ENCODE measurements at regions not wholly inside any gene's neighbourhood (a gene's known extent, or its start where the extent isn't known, plus 50 kb on each side); places are given as distances from the start of the nearest gene placed in this dataset.

- H3K9me3 ChIP-seq = peaks cover 0 to 15% (median 5%) of the 10 kb centered on the region in 4 donors
- no peaks in the 10 kb centered on the region for H3K27me3 ChIP-seq
- no peak for DNase-seq (ENCODE audit: low spot score in 2 of 2)
- TF ChIP-seq EP300 (IDR thresholded peaks at IDR 0.05) (no peak), POLR2A (IDR thresholded peaks at IDR 0.05) (no peak)
- TF ChIP-seq, protein P1, sequence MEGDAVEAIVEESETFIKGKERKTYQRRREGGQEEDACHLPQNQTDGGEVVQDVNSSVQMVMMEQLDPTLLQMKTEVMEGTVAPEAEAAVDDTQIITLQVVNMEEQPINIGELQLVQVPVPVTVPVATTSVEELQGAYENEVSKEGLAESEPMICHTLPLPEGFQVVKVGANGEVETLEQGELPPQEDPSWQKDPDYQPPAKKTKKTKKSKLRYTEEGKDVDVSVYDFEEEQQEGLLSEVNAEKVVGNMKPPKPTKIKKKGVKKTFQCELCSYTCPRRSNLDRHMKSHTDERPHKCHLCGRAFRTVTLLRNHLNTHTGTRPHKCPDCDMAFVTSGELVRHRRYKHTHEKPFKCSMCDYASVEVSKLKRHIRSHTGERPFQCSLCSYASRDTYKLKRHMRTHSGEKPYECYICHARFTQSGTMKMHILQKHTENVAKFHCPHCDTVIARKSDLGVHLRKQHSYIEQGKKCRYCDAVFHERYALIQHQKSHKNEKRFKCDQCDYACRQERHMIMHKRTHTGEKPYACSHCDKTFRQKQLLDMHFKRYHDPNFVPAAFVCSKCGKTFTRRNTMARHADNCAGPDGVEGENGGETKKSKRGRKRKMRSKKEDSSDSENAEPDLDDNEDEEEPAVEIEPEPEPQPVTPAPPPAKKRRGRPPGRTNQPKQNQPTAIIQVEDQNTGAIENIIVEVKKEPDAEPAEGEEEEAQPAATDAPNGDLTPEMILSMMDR (IDR thresholded peaks at IDR 0.05) = no peak
- no peak overlapping the region for H3K4me3 ChIP-seq
- no peaks in the 10 kb centered on the region for H3K36me3 ChIP-seq
- H3K27ac ChIP-seq = no peak overlapping the region
- no peaks in the 10 kb centered on the region for H3K4me1 ChIP-seq
- 80 to 83% methylated on average over 2 of the region's 2 CpGs for WGBS, 2 donors
Measured at GRCh38 chr5:82911910-82912309, 165.3 kb downstream of the TMEM167A start.

GRCh38 chr5:82910905-82911304, 166.3 kb downstream of the TMEM167A start:
- H3K36me3 ChIP-seq = no peaks in the 10 kb centered on the region
- DNase-seq (ENCODE audit: low spot score in 2 of 2) = no peak
- H3K9me3 ChIP-seq = peaks cover 0 to 7% (median under 1%) of the 10 kb centered on the region in 4 donors
- TF ChIP-seq, protein P1 (IDR thresholded peaks at IDR 0.05) = no peak
- TF ChIP-seq POLR2A (IDR thresholded peaks at IDR 0.05) (no peak), EP300 (IDR thresholded peaks at IDR 0.05) (no peak)
- H3K27me3 ChIP-seq = no peaks in the 10 kb centered on the region
- H3K27ac ChIP-seq = no peak overlapping the region
- H3K4me1 ChIP-seq = no peaks in the 10 kb centered on the region
- H3K4me3 ChIP-seq = no peak overlapping the region

- H3K4me1 ChIP-seq = no peaks in the 10 kb centered on the region
- DNase-seq (ENCODE audit: low spot score in 2 of 2) = no peak
- H3K27me3 ChIP-seq = no peaks in the 10 kb centered on the region
- TF ChIP-seq EP300 (IDR thresholded peaks at IDR 0.05) = no peak
- TF ChIP-seq POLR2A (IDR thresholded peaks at IDR 0.05) = no peak
- TF ChIP-seq, protein P1 (IDR thresholded peaks at IDR 0.05) = no peak
- no peak overlapping the region for H3K27ac ChIP-seq
- no peaks in the 10 kb centered on the region for H3K36me3 ChIP-seq
- H3K9me3 ChIP-seq = peaks cover 0 to 4% (median 0%) of the 10 kb centered on the region in 4 donors
- no peak overlapping the region for H3K4me3 ChIP-seq
- 70 to 76% methylated on average over 2 of the region's 2 CpGs for WGBS, 2 donors
Measured at GRCh38 chr5:82910491-82910890, 166.7 kb downstream of the TMEM167A start.

DNA sequence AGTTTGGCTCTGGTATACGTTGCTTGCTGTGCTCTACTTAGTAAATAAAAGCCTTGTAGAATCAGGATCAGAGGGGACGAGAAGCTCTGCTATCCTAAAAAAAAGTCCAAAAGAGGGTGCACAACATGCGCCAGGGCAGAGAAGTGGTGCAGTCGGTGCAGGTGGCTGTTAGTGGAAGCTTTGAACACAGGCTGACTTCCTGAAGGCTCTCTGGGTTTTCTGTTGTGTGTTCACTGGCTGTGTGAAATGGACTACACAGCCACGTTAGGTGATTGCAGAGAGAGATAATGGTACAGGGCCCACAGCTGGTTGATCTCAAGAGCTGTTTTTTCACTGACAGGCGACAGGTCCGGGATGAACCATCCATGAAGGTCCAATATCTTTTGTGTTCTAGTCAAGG, 167.4 kb downstream of the TMEM167A start:
- Histone ChIP-seq H3K4me1 (no peaks in the 10 kb centered on the region), H3K36me3 (no peaks in the 10 kb centered on the region), H3K9me3 (no peaks in the 10 kb centered on the region), H3K27me3 (no peaks in the 10 kb centered on the region), H3K27ac (no peak overlapping the region), H3K4me3 (no peak overlapping the region)
- WGBS, 2 donors = 84 to 87% methylated on average over 7 of the region's 7 CpGs
- no peak for TF ChIP-seq EP300 (IDR thresholded peaks at IDR 0.05)
- no peak for TF ChIP-seq POLR2A (IDR thresholded peaks at IDR 0.05)
- TF ChIP-seq, protein P1 (IDR thresholded peaks at IDR 0.05) = no peak
- no peak for DNase-seq (ENCODE audit: low spot score in 2 of 2)

DNA sequence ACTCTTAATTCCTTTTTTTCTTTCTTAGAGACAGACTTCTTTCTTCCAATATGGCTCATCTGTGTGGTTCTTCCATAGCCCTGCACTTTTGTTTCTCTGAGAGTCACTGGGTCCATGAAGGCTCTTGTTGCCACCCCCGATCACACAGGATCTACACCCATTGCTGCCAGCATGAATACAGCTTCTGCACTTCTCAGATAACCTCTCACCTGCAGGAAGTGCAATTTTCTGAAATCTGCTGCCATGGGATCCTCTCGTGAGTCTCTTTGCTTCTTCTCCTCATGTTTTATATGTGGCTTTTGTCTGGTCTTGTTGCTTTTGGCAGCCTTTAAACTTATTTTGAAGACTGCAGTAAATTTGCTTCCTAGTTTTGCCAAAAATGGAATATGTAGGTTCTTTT, 171.2 kb downstream of the TMEM167A start:
- 60 to 64% methylated on average over 2 of the region's 2 CpGs for WGBS, 2 donors
- no peaks in the 10 kb centered on the region for H3K27me3 ChIP-seq
- TF ChIP-seq, protein P1 (IDR thresholded peaks at IDR 0.05) = no peak
- TF ChIP-seq POLR2A (IDR thresholded peaks at IDR 0.05) = no peak
- TF ChIP-seq EP300 (IDR thresholded peaks at IDR 0.05) = no peak
- peaks cover 0 to 17% (median 6%) of the 10 kb centered on the region in 4 donors for H3K9me3 ChIP-seq
- H3K4me3 ChIP-seq = no peak overlapping the region
- no peak for DNase-seq (ENCODE audit: low spot score in 2 of 2)
- no peaks in the 10 kb centered on the region for H3K4me1 ChIP-seq
- no peaks in the 10 kb centered on the region for H3K36me3 ChIP-seq
- no peak overlapping the region for H3K27ac ChIP-seq

Data from tibial nerve (tissue), 4 donors.